Neural cell (in vitro differentiated cells): ENCODE measurements at regions not wholly inside any gene's neighbourhood (a gene's known extent, or its start where the extent isn't known, plus 50 kb on each side); places are given as distances from the start of the nearest gene placed in this dataset.
"Not testable (repeated sequence)": the region's sequence is repeated elsewhere in the genome, so short reads cannot be mapped to it uniquely, and the experiment has no call there.

Experiments
- H2AFZ ChIP-seq: fragments of 200-600, 300-800 bp; sonication (generic), shearing (Covaris generic); 2 replicates; pipeline ENCODE4 v1.6.0; 2014; ENCODE audit warnings: low read depth, mild to moderate bottlenecking, antibody characterized with exemption, low read length, moderate library complexity
- H3F3A ChIP-seq: fragments of 200-600 bp; shearing (Covaris generic); 2 replicates; pipeline ENCODE4 v1.6.1; 2016; ENCODE audit warnings: mild to moderate bottlenecking, moderate library complexity, mixed read lengths, antibody characterized with exemption, low read length; ENCODE audit not compliant: insufficient read depth, poor library complexity, severe bottlenecking
- H3K27ac ChIP-seq: fragments of 200-600, 300-800 bp; sonication (generic), shearing (Covaris generic); 2 replicates; pipeline ENCODE4 v1.5.1; 2014; ENCODE audit warnings: mild to moderate bottlenecking, low read length, moderate library complexity
- H3K27me3 ChIP-seq: fragments of 300-800, 200-600 bp; sonication (generic), shearing (Covaris generic); 2 replicates; pipeline ENCODE4 v1.6.0; 2014; ENCODE audit warnings: mild to moderate bottlenecking, low read depth, low read length, moderate library complexity; ENCODE audit not compliant: insufficient read depth
- H3K36me3 ChIP-seq: fragments of 300-800, 200-600 bp; sonication (generic), shearing (Covaris generic); 2 replicates; pipeline ENCODE4 v1.5.1; 2014; ENCODE audit warnings: mild to moderate bottlenecking, antibody characterized with exemption, low read length, moderate library complexity; ENCODE audit not compliant: insufficient read depth
- H3K4me2 ChIP-seq: fragments of 300-800, 200-600 bp; sonication (generic), shearing (Covaris generic); 2 replicates; pipeline ENCODE4 v1.6.0; 2014; ENCODE audit warnings: mild to moderate bottlenecking, low read length
- H3K4me3 ChIP-seq: fragments of 300-800, 200-600 bp; sonication (generic), shearing (Covaris generic); 2 replicates; pipeline ENCODE4 v1.5.1; 2014; ENCODE audit warnings: mild to moderate bottlenecking, low read length, moderate library complexity
- H3K79me2 ChIP-seq: fragments of 200-600 bp; shearing (Covaris generic); replicated peaks from 2 replicates; pipeline ENCODE4 v1.6.0; 2014; ENCODE audit warnings: mild to moderate bottlenecking, low read length, moderate library complexity; ENCODE audit not compliant: insufficient read depth
- H3K9ac ChIP-seq: fragments of 300-800, 200-600 bp; sonication (generic), shearing (Covaris generic); 2 replicates; pipeline ENCODE4 v1.6.1; 2016; ENCODE audit warnings: mild to moderate bottlenecking, low read length, mixed read lengths
- H3K9me2 ChIP-seq: fragments of 200-600 bp; shearing (Covaris generic); 2 replicates; pipeline ENCODE4 v1.6.1; 2016; ENCODE audit warnings: mild to moderate bottlenecking, low read length, mixed read lengths; ENCODE audit not compliant: insufficient read depth
- H3K9me3 ChIP-seq: fragments of 200-600, 300-800 bp; sonication (generic), shearing (Covaris generic); 2 replicates; pipeline ENCODE4 v1.6.1; 2016; ENCODE audit warnings: mild to moderate bottlenecking, mixed run types, low read length, moderate library complexity, mixed read lengths
- H4K20me1 ChIP-seq: fragments of 200-600 bp; shearing (Covaris generic); 2 replicates; pipeline ENCODE4 v1.6.1; 2016; ENCODE audit warnings: mild to moderate bottlenecking, mixed run types; ENCODE audit not compliant: insufficient read depth
- POLR2AphosphoS5 ChIP-seq: IDR thresholded peaks from 2 replicates; pipeline ENCODE4 v1.6.1; 2012
- RAD21 ChIP-seq: fragments of 450-650 bp; conservative IDR thresholded peaks from 2 replicates; pipeline ENCODE4 v1.6.1; 2014; ENCODE audit warnings: antibody characterized with exemption, mild to moderate bottlenecking, moderate library complexity
- TAF1 ChIP-seq: IDR thresholded peaks from 2 replicates; pipeline ENCODE4 v1.6.1; 2012; ENCODE audit warnings: low read depth
- TF ChIP-seq, protein P1 (sequence below): fragments of 450-650 bp; IDR thresholded peaks from 2 replicates; pipeline ENCODE4 v1.5.1; 2014; ENCODE audit warnings: antibody characterized with exemption, mild to moderate bottlenecking, moderate library complexity; ENCODE audit not compliant: poor library complexity, severe bottlenecking

GRCh38 chr7:116408166-116408565, 91.4 kb upstream of the CAV2 start:
- TF ChIP-seq RAD21 (no peak), TAF1 (no peak)
- TF ChIP-seq, protein P1, sequence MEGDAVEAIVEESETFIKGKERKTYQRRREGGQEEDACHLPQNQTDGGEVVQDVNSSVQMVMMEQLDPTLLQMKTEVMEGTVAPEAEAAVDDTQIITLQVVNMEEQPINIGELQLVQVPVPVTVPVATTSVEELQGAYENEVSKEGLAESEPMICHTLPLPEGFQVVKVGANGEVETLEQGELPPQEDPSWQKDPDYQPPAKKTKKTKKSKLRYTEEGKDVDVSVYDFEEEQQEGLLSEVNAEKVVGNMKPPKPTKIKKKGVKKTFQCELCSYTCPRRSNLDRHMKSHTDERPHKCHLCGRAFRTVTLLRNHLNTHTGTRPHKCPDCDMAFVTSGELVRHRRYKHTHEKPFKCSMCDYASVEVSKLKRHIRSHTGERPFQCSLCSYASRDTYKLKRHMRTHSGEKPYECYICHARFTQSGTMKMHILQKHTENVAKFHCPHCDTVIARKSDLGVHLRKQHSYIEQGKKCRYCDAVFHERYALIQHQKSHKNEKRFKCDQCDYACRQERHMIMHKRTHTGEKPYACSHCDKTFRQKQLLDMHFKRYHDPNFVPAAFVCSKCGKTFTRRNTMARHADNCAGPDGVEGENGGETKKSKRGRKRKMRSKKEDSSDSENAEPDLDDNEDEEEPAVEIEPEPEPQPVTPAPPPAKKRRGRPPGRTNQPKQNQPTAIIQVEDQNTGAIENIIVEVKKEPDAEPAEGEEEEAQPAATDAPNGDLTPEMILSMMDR: no peak
- H4K20me1 ChIP-seq: no peaks in the 10 kb centered on the region
- no peaks in the 10 kb centered on the region for H3K79me2 ChIP-seq
- H3K27me3 ChIP-seq: no peaks in the 10 kb centered on the region
- no peak overlapping the region for H3K27ac ChIP-seq
- no peaks in the 10 kb centered on the region for H3K9me3 ChIP-seq
- H3K4me2 ChIP-seq: no peak overlapping the region
- no peaks in the 10 kb centered on the region for H3F3A ChIP-seq
- H3K4me3 ChIP-seq: no peak overlapping the region
- H3K9ac ChIP-seq: no peak overlapping the region
- H2AFZ ChIP-seq: no peak overlapping the region
- no peaks in the 10 kb centered on the region for H3K36me3 ChIP-seq
- no peaks in the 10 kb centered on the region for H3K9me2 ChIP-seq

GRCh38 chr7:116408831-116409453, 90.6 kb upstream of the CAV2 start:
- not testable (repeated sequence) for H2AFZ ChIP-seq, H3K36me3 ChIP-seq, H3K4me2 ChIP-seq, H3K27me3 ChIP-seq, H3K9me2 ChIP-seq, H3K9me3 ChIP-seq, H3K79me2 ChIP-seq, H4K20me1 ChIP-seq, H3K4me3 ChIP-seq, H3K9ac ChIP-seq, H3F3A ChIP-seq, H3K27ac ChIP-seq

GRCh38 chr7:116410694-116411093, 88.8 kb upstream of the CAV2 start:
- not testable (repeated sequence) for H3K4me3 ChIP-seq, H3K79me2 ChIP-seq, H3K9ac ChIP-seq, H2AFZ ChIP-seq, H3K27ac ChIP-seq, H3K27me3 ChIP-seq, H4K20me1 ChIP-seq, H3K36me3 ChIP-seq, H3K9me3 ChIP-seq, H3K4me2 ChIP-seq, H3F3A ChIP-seq, H3K9me2 ChIP-seq

DNA sequence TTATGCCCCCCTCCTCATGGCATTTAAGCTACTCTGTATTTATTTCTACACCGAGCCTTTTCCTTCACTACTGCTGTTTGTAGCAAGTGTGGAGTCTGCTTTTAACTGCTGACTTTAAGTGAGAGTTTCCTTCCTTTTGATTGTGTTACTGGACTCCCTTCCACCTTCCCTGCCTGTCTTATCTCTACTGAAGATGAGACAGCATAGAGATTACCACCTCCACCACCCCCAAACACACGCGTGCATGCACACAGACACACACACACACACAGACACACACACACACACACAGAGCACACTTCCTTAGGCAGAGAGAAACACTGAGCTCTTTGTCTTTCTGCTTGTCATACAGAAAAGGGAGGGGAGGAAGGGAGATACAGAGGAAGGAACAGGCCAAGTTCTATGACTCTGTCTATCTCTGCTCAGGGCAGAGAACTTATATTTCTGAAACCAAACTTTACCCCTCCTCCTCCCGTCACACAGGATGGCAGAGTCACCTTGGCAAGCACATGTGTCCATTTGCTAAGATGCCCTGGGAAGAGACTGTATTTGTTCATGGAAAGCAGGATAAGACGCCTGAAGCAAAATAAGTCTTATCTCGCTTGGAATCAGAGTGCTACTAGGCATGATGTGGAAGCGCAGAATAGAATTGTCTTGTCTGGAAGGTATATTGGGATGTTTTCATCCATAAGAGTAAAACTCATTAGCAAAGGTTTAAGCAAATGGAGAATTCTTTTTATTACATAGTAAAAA, 81.8 kb upstream of the CAV2 start:
- no peak for TF ChIP-seq POLR2AphosphoS5
- no peak overlapping the region for H3K27ac ChIP-seq
- H3K4me3 ChIP-seq: no peak overlapping the region
- no peaks in the 10 kb centered on the region for H3K79me2 ChIP-seq
- H3K9me3 ChIP-seq: no peaks in the 10 kb centered on the region
- H3K9ac ChIP-seq: no peak overlapping the region
- H2AFZ ChIP-seq: no peak overlapping the region
- no peaks in the 10 kb centered on the region for H3K27me3 ChIP-seq
- no peaks in the 10 kb centered on the region for H3F3A ChIP-seq
- H4K20me1 ChIP-seq: no peaks in the 10 kb centered on the region
- no peaks in the 10 kb centered on the region for H3K9me2 ChIP-seq
- H3K4me2 ChIP-seq: no peak overlapping the region
- no peaks in the 10 kb centered on the region for H3K36me3 ChIP-seq
